ENCODE measurements at regions not wholly inside any gene's neighbourhood (a gene's known extent, or its start where the extent isn't known, plus 50 kb on each side); places are given as distances from the start of the nearest gene placed in this dataset.

- Mint-ChIP-seq H3K27me3 (no peaks in the 10 kb centered on the region), H3K36me3 (peaks cover 4 to 7% of the 10 kb centered on the region in 2 donors), H3K9me3 (peaks cover 0 to 17% (median 9%) of the 10 kb centered on the region in 7 donors), H3K4me1 (no peaks in the 10 kb centered on the region), H3K4me3 (no peak overlapping the region), H3K27ac (no peak overlapping the region)
- DNase-seq (no peak), ATAC-seq (ENCODE audit: low read depth in 2 of 2) (peak in 1 of 2 donors; percentile 40)
These were observed 73.9 kb downstream of the CASP3 start for GRCh38 chr4:184575306-184575705.

GRCh38 chr4:184574861-184575260 is 74.4 kb downstream of the CASP3 start:
- ATAC-seq (ENCODE audit: low read depth in 2 of 2), result no peak
- Mint-ChIP-seq H3K27ac (peak overlapping the region in 1 of 6 donors; percentile 74), H3K27me3 (no peaks in the 10 kb centered on the region)

GRCh38 chr4:184573701-184574100 is 75.5 kb downstream of the CASP3 start:
- Mint-ChIP-seq H3K27me3 (no peaks in the 10 kb centered on the region), H3K27ac (no peak overlapping the region), H3K4me3 (peak overlapping the region in 1 of 8 donors; percentile 29), H3K9me3 (peaks cover 0 to 8% (median 0%) of the 10 kb centered on the region in 7 donors), H3K4me1 (no peaks in the 10 kb centered on the region), H3K36me3 (no peaks in the 10 kb centered on the region)
- DNase-seq (no peak), ATAC-seq (ENCODE audit: low read depth in 2 of 2) (no peak)

More at GRCh38 chr4:184574861-184575260, 74.4 kb downstream of the CASP3 start:
- no peak for DNase-seq
- Mint-ChIP-seq H3K4me1 (no peaks in the 10 kb centered on the region), H3K36me3 (peaks cover 4 to 6% of the 10 kb centered on the region in 2 donors), H3K9me3 (peaks cover 0 to 13% (median 6%) of the 10 kb centered on the region in 7 donors), H3K4me3 (no peak overlapping the region)

- Mint-ChIP-seq H3K4me3 (peak overlapping the region in 1 of 8 donors; percentile 25), H3K27me3 (peaks cover 0 to 4% (median 0%) of the 10 kb centered on the region in 3 donors), H3K9me3 (peaks cover 0 to 4% (median 2%) of the 10 kb centered on the region in 7 donors), H3K27ac (no peak overlapping the region), H3K36me3 (no peaks in the 10 kb centered on the region), H3K4me1 (peaks cover 0 to 2% (median 0%) of the 10 kb centered on the region in 3 donors)
- ATAC-seq (ENCODE audit: low read depth in 2 of 2) (no peak), DNase-seq (no peak)
These were observed 80.5 kb downstream of the CASP3 start for GRCh38 chr4:184568770-184569169.

- H3K27ac Mint-ChIP-seq, result no peak overlapping the region
- peaks cover 0 to 4% (median 2%) of the 10 kb centered on the region in 7 donors for H3K9me3 Mint-ChIP-seq
- H3K27me3 Mint-ChIP-seq, result peaks cover 0 to 4% (median 0%) of the 10 kb centered on the region in 3 donors
- peaks cover 0 to 2% (median 0%) of the 10 kb centered on the region in 3 donors for H3K4me1 Mint-ChIP-seq
- DNase-seq, result no peak
- H3K4me3 Mint-ChIP-seq, result no peak overlapping the region
- H3K36me3 Mint-ChIP-seq, result no peaks in the 10 kb centered on the region
- ATAC-seq (ENCODE audit: low read depth in 2 of 2), result no peak
These were observed 85.6 kb downstream of the CASP3 start for GRCh38 chr4:184563621-184564020.

- no peak for ATAC-seq (ENCODE audit: low read depth in 2 of 2)
- H3K9me3 Mint-ChIP-seq, result no peaks in the 10 kb centered on the region
- no peak for DNase-seq
- H3K27ac Mint-ChIP-seq, result no peak overlapping the region
- peaks cover 0 to under 1% (median 0%) of the 10 kb centered on the region in 3 donors for H3K27me3 Mint-ChIP-seq
- no peak overlapping the region for H3K4me3 Mint-ChIP-seq
- H3K4me1 Mint-ChIP-seq, result no peaks in the 10 kb centered on the region
- no peaks in the 10 kb centered on the region for H3K36me3 Mint-ChIP-seq
These were observed 84.6 kb upstream of the IRF2 start for GRCh38 chr4:184558996-184559395.

- no peak for ATAC-seq (ENCODE audit: low read depth in 2 of 2)
- Mint-ChIP-seq H3K4me3 (no peak overlapping the region), H3K27ac (no peak overlapping the region), H3K36me3 (no peaks in the 10 kb centered on the region), H3K9me3 (no peaks in the 10 kb centered on the region), H3K27me3 (peaks cover 0 to 3% (median 0%) of the 10 kb centered on the region in 3 donors), H3K4me1 (peaks cover 2 to 3% (median 2%) of the 10 kb centered on the region in 3 donors)
- DNase-seq, result no peak
These were observed 79.5 kb upstream of the IRF2 start for GRCh38 chr4:184553891-184554290.

GRCh38 chr4:184550476-184550875 is 76.1 kb upstream of the IRF2 start:
- no peak overlapping the region for H3K27ac Mint-ChIP-seq
- H3K36me3 Mint-ChIP-seq, result no peaks in the 10 kb centered on the region
- ATAC-seq (ENCODE audit: low read depth in 2 of 2), result no peak
- no peak overlapping the region for H3K4me3 Mint-ChIP-seq
- H3K9me3 Mint-ChIP-seq, result no peaks in the 10 kb centered on the region
- H3K27me3 Mint-ChIP-seq, result peaks cover 0 to 3% (median 0%) of the 10 kb centered on the region in 3 donors
- no peak for DNase-seq
- H3K4me1 Mint-ChIP-seq, result peaks cover 15 to 20% (median 16%) of the 10 kb centered on the region in 3 donors

- Mint-ChIP-seq H3K9me3 (no peaks in the 10 kb centered on the region), H3K4me3 (peak overlapping the region in 6 of 8 donors; percentile 16 to 79 (median 22)), H3K27ac (peak overlapping the region in 1 of 6 donors; percentile 28), H3K4me1 (peaks cover 15 to 20% (median 16%) of the 10 kb centered on the region in 3 donors), H3K36me3 (no peaks in the 10 kb centered on the region), H3K27me3 (peaks cover 0 to under 1% (median 0%) of the 10 kb centered on the region in 3 donors)
- no peak for ATAC-seq (ENCODE audit: low read depth in 2 of 2)
- no peak for DNase-seq
These were observed 74.4 kb upstream of the IRF2 start for GRCh38 chr4:184548648-184549341.

- DNase-seq (no peak), ATAC-seq (ENCODE audit: low read depth in 2 of 2) (no peak)
- no peaks in the 10 kb centered on the region for H3K9me3 Mint-ChIP-seq
- no peaks in the 10 kb centered on the region for H3K36me3 Mint-ChIP-seq
- peak overlapping the region in 1 of 6 donors; percentile 28 for H3K27ac Mint-ChIP-seq
- peak overlapping the region in 3 of 8 donors; percentile 16 to 47 (median 19) for H3K4me3 Mint-ChIP-seq
- no peaks in the 10 kb centered on the region for H3K27me3 Mint-ChIP-seq
- peaks cover 15 to 20% (median 16%) of the 10 kb centered on the region in 3 donors for H3K4me1 Mint-ChIP-seq
These were observed 73.9 kb upstream of the IRF2 start for GRCh38 chr4:184548316-184548647.

GRCh38 chr4:184544788-184545409 is 70.5 kb upstream of the IRF2 start:
- Mint-ChIP-seq H3K9me3 (no peaks in the 10 kb centered on the region), H3K4me1 (peaks cover 15 to 20% (median 16%) of the 10 kb centered on the region in 3 donors), H3K4me3 (no peak overlapping the region), H3K36me3 (no peaks in the 10 kb centered on the region), H3K27me3 (no peaks in the 10 kb centered on the region), H3K27ac (peak overlapping the region in 1 of 6 donors; percentile 18)
- DNase-seq (no peak), ATAC-seq (ENCODE audit: low read depth in 2 of 2) (no peak)

GRCh38 chr4:184541907-184542306 is 67.6 kb upstream of the IRF2 start:
- H3K4me3 Mint-ChIP-seq, result no peak overlapping the region
- no peak for DNase-seq
- no peak for ATAC-seq (ENCODE audit: low read depth in 2 of 2)
- H3K27ac Mint-ChIP-seq, result no peak overlapping the region
- no peaks in the 10 kb centered on the region for H3K27me3 Mint-ChIP-seq
- peaks cover 5 to 12% (median 12%) of the 10 kb centered on the region in 3 donors for H3K4me1 Mint-ChIP-seq
- H3K36me3 Mint-ChIP-seq, result no peaks in the 10 kb centered on the region
- no peaks in the 10 kb centered on the region for H3K9me3 Mint-ChIP-seq

GRCh38 chr4:184540307-184540706 is 66.0 kb upstream of the IRF2 start:
- H3K36me3 Mint-ChIP-seq, result no peaks in the 10 kb centered on the region

More at GRCh38 chr4:184540307-184540706, 66.0 kb upstream of the IRF2 start:
- ATAC-seq (ENCODE audit: low read depth in 2 of 2) (no peak), DNase-seq (no peak)
- Mint-ChIP-seq H3K27me3 (no peaks in the 10 kb centered on the region), H3K4me1 (peaks cover 21 to 28% (median 22%) of the 10 kb centered on the region in 3 donors), H3K27ac (no peak overlapping the region), H3K9me3 (no peaks in the 10 kb centered on the region), H3K4me3 (peak overlapping the region in 1 of 8 donors; percentile 99)

Measured in naive B cell (primary cell).